IPS-18a (cell line): ENCODE measurements at regions not wholly inside any gene's neighbourhood (a gene's known extent, or its start where the extent isn't known, plus 50 kb on each side); places are given as distances from the start of the nearest gene placed in this dataset.
A peak's percentile ranks its signal among the peaks of the same experiment; 100 is the strongest.

ENCODE experiments used
- H3K27ac ChIP-seq: one replicate; pipeline ENCODE4 v1.5.1; 2013; ENCODE audit warnings: low read length
- H3K27me3 ChIP-seq: one replicate; pipeline ENCODE4 v1.6.1; 2013; ENCODE audit warnings: mild to moderate bottlenecking, low read length; ENCODE audit not compliant: control insufficient read depth, insufficient read depth
- H3K36me3 ChIP-seq: one replicate; pipeline ENCODE4 v1.6.1; 2013; ENCODE audit warnings: low read depth, low read length; ENCODE audit not compliant: control insufficient read depth
- H3K4me1 ChIP-seq: one replicate; pipeline ENCODE4 v1.6.1; 2013; ENCODE audit warnings: low read depth, low read length; ENCODE audit not compliant: control insufficient read depth
- H3K4me3 ChIP-seq: one replicate; pipeline ENCODE4 v1.5.1; 2013; ENCODE audit warnings: low read length
- H3K9ac ChIP-seq: one replicate; pipeline ENCODE4 v1.6.1; 2013; ENCODE audit warnings: mild to moderate bottlenecking, low read length, moderate library complexity
- H3K9me3 ChIP-seq: one replicate; pipeline ENCODE4 v1.6.1; 2013; ENCODE audit warnings: low read depth, low read length; ENCODE audit not compliant: control insufficient read depth

- no peaks in the 10 kb centered on the region for H3K36me3 ChIP-seq
- no peak overlapping the region for H3K27ac ChIP-seq
- no peak overlapping the region for H3K4me3 ChIP-seq
- H3K9me3 ChIP-seq, result no peaks in the 10 kb centered on the region
- H3K4me1 ChIP-seq, result peaks cover 10% of the 10 kb centered on the region
- no peaks in the 10 kb centered on the region for H3K27me3 ChIP-seq
- no peak overlapping the region for H3K9ac ChIP-seq
Measured at GRCh38 chr1:101308935-101309333, 72.1 kb downstream of the S1PR1 start.

DNA sequence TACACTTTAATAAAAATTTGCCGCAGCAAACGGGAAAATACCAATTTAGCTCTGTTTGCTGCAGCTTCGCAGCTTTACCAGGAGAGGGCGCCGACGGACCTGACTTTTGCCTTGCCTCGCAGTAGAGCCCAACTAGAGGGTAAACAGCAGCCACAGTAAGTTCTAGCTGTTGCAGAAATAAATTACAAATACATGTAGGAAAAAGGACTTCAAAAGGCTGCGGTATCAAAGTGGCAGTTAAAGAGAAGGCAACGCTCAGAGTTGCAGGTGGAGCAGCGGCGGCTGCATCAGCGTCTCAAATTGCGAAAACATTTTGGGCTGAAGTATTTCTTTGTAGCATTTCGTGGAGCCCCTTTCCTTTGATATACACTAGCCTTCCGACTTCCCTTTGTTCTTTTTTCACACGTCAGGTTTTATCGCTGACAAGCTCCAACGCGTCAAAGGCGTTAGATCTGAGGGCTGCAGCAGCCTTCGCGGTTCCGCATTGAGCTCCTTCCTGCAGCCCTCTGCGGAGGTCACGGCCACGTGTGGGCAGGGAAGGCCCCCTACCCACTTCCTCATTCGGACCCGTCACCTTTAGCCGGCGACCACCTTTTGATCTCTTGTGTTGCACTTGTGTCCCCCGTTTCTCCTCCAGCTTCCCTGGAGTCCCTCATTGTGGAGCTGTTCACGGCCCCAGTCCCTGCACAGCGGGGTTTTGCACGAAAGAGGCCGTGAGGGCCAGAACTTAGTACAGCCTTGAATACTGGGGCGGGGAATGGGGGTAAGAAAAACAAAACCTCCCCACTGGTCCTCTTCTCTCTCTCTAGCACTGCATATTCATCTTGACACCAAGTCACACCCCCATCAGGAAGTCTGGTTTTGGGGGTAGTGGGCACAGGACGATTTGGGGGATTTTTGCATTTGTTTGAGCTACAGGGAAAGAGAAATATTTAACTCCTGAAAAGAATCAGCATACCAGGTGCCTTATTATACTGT lies 72.8 kb downstream of the S1PR1 start:
- H3K27ac ChIP-seq, result no peak overlapping the region
- no peaks in the 10 kb centered on the region for H3K27me3 ChIP-seq
- H3K9me3 ChIP-seq, result no peaks in the 10 kb centered on the region
- H3K36me3 ChIP-seq, result no peaks in the 10 kb centered on the region
- H3K4me1 ChIP-seq, result peaks cover 10% of the 10 kb centered on the region
- H3K9ac ChIP-seq, result peak overlapping the region; percentile 43
- peak overlapping the region; percentile 65 for H3K4me3 ChIP-seq

GRCh38 chr1:101310506-101310905 lies 73.7 kb downstream of the S1PR1 start:
- Histone ChIP-seq H3K4me1 (peaks cover 10% of the 10 kb centered on the region), H3K9me3 (no peaks in the 10 kb centered on the region), H3K4me3 (peak overlapping the region; percentile 65), H3K27ac (no peak overlapping the region), H3K36me3 (no peaks in the 10 kb centered on the region), H3K27me3 (no peaks in the 10 kb centered on the region), H3K9ac (no peak overlapping the region)

DNA sequence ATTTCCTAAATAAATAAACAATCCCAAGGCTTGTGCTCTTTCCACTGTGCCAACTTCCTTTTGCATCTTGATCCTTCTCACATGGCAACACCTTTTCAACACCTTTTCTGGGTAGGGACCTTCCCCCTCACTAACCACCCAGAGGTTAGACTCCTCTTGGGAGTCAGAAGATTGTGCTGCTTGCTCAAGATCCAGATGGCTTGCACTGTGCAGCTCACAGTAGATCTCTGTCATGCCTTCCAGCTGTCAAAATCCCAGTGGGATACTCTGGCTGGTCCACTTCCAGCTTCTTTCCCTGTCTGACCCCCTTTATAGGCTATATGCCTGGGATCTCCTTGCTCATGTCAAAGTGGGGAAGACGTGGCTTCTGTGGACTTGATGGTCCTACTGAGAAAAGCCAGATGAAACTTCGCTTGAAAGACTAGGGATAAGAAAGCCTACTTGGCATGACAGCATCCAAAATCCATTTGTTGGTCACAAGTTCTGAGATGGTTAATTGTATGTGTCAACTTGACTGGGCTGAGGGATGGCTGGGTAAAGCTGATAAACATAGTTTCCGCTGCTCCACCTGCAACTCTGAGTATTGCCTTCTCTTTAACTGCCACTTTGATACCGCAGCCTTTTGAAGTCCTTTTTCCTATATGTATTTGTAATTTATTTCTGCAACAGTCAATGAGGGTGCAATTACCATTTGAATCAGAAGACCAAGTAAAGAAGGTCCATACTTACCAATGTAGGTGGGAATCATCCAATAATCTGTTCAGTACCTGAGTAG lies 74.5 kb downstream of the S1PR1 start:
- H3K9me3 ChIP-seq, result no peaks in the 10 kb centered on the region
- H3K27me3 ChIP-seq, result no peaks in the 10 kb centered on the region
- H3K36me3 ChIP-seq, result no peaks in the 10 kb centered on the region
- peaks cover 10% of the 10 kb centered on the region for H3K4me1 ChIP-seq
- no peak overlapping the region for H3K4me3 ChIP-seq
- no peak overlapping the region for H3K9ac ChIP-seq
- H3K27ac ChIP-seq, result no peak overlapping the region

GRCh38 chr1:101312147-101312546 lies 75.3 kb downstream of the S1PR1 start:
- peaks cover 10% of the 10 kb centered on the region for H3K4me1 ChIP-seq
- no peaks in the 10 kb centered on the region for H3K9me3 ChIP-seq
- no peaks in the 10 kb centered on the region for H3K27me3 ChIP-seq
- no peak overlapping the region for H3K4me3 ChIP-seq
- H3K36me3 ChIP-seq, result no peaks in the 10 kb centered on the region
- no peak overlapping the region for H3K27ac ChIP-seq
- no peak overlapping the region for H3K9ac ChIP-seq

- Histone ChIP-seq H3K27ac (no peak overlapping the region), H3K4me3 (no peak overlapping the region), H3K36me3 (no peaks in the 10 kb centered on the region), H3K4me1 (peaks cover 10% of the 10 kb centered on the region), H3K9me3 (no peaks in the 10 kb centered on the region), H3K9ac (no peak overlapping the region), H3K27me3 (no peaks in the 10 kb centered on the region)
Measured at GRCh38 chr1:101313356-101313755, 76.5 kb downstream of the S1PR1 start.

DNA sequence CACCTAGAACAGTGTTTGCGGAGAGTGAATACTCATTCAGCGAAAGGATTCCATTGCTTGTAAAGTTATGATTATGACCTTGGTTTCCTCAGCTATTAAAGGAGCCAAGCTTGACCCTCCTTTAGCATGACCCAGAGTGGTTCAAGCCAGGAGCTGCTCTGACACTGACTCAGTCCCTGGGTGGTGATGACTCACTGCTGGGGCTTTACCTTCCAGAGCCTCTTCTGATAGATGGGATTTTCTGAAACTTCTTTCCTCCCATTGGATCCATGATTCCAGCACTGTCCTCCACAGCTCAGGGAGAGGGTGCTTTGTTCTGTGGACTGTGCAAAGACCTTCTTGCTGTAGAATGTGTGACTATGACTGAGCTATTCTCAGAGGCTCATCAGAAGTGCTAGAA lies 77.4 kb downstream of the S1PR1 start:
- Histone ChIP-seq H3K4me1 (peaks cover 10% of the 10 kb centered on the region), H3K4me3 (no peak overlapping the region), H3K9me3 (no peaks in the 10 kb centered on the region), H3K36me3 (no peaks in the 10 kb centered on the region), H3K9ac (no peak overlapping the region), H3K27ac (no peak overlapping the region), H3K27me3 (no peaks in the 10 kb centered on the region)

DNA sequence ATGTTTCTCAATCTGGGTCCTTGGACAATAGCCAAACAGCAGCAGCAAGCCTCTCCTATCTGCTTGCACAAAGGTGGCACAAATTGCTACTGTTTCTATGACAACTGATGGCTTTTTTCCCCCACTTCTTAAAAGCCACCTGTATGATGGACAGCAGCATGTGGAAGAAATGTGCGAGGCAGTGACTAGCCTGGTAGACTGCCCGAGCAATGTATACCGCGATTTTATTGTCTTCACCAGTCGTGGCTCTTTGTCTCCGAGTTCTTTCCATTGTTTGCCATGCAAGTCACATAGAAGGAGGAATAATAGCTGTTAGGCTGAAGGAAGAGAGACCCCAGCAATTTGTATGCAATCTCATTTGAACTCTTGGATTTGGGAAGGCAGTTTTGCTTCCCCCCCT lies 79.4 kb downstream of the S1PR1 start:
- no peak overlapping the region for H3K27ac ChIP-seq
- H3K4me1 ChIP-seq, result no peaks in the 10 kb centered on the region
- no peak overlapping the region for H3K9ac ChIP-seq
- H3K36me3 ChIP-seq, result no peaks in the 10 kb centered on the region
- H3K27me3 ChIP-seq, result no peaks in the 10 kb centered on the region
- no peak overlapping the region for H3K4me3 ChIP-seq
- no peaks in the 10 kb centered on the region for H3K9me3 ChIP-seq

GRCh38 chr1:101316799-101317198 lies 80.0 kb downstream of the S1PR1 start:
- H3K9ac ChIP-seq, result no peak overlapping the region
- no peaks in the 10 kb centered on the region for H3K9me3 ChIP-seq
- H3K27ac ChIP-seq, result no peak overlapping the region
- no peaks in the 10 kb centered on the region for H3K36me3 ChIP-seq
- no peak overlapping the region for H3K4me3 ChIP-seq
- no peaks in the 10 kb centered on the region for H3K4me1 ChIP-seq
- H3K27me3 ChIP-seq, result no peaks in the 10 kb centered on the region

DNA sequence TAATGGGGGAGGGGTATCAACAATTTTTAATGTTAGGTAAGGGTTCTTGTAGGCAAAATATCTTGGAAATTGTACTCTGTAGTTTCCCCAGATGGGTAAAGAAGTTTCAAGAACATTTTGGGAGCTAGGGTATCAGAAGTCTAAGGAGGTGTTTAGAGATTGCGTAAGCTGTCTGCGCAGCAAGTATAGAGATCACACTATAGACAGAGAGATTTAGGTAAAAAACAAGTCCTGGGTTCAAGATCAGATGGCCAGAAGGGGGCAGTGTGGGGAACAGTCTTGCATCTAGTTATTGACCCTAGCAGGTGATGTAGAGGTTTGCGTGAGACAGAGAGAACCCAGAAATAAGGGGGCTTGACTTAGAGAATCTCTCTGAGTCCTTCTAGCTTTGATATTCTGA lies 80.8 kb downstream of the S1PR1 start:
- H3K4me1 ChIP-seq, result no peaks in the 10 kb centered on the region
- no peaks in the 10 kb centered on the region for H3K36me3 ChIP-seq
- H3K27me3 ChIP-seq, result no peaks in the 10 kb centered on the region
- no peak overlapping the region for H3K27ac ChIP-seq
- H3K4me3 ChIP-seq, result no peak overlapping the region
- no peaks in the 10 kb centered on the region for H3K9me3 ChIP-seq
- H3K9ac ChIP-seq, result no peak overlapping the region

DNA sequence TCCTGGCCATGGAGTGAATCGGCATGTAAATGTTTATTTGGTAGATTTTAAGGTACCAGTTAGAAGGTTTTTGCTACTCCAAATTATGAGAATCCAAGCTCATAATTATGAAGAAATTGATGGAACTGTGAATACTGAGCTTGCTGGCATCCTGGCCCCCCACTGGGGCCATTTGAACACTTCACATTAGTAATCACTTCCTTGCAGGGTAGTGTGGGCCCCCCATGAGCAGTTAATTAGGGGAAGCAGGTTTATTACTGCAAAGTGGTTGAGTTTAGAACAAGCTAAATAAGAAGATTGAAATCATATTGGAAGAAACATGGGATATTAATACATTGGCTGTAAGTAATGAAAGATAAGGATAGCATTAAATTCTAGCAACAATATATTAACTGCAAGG lies 86.7 kb downstream of the S1PR1 start:
- H3K4me1 ChIP-seq, result peaks cover 18% of the 10 kb centered on the region
- H3K36me3 ChIP-seq, result no peaks in the 10 kb centered on the region
- no peaks in the 10 kb centered on the region for H3K27me3 ChIP-seq
- no peaks in the 10 kb centered on the region for H3K9me3 ChIP-seq
- no peak overlapping the region for H3K4me3 ChIP-seq
- no peak overlapping the region for H3K27ac ChIP-seq
- H3K9ac ChIP-seq, result no peak overlapping the region
